ENCODE measurements at regions not wholly inside any gene's neighbourhood (a gene's known extent, or its start where the extent isn't known, plus 50 kb on each side); places are given as distances from the start of the nearest gene placed in this dataset.

DNA sequence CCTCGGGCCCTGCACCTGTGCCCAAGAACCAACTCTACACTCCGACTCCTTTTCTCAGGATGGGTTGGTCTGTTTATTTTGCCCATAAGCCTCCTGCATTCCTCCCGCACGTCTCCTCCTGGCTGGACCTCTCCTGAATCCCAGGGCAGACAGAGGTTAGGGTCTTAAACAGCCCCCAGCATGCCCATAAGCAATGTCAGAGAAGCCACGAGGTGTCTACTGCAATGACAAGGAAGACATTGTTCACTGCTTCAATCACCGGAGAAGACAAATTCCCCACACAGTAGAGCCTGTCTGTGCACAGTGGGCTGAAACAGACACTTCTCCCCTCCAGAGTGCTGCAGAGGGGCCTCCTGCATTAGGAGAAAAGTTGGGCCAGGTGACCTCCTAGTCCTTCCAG lies 230.6 kb upstream of the RPL38 start:
- DNase-seq (ENCODE audit: extremely low read depth, low read depth): no peak
- TF ChIP-seq, protein P1, sequence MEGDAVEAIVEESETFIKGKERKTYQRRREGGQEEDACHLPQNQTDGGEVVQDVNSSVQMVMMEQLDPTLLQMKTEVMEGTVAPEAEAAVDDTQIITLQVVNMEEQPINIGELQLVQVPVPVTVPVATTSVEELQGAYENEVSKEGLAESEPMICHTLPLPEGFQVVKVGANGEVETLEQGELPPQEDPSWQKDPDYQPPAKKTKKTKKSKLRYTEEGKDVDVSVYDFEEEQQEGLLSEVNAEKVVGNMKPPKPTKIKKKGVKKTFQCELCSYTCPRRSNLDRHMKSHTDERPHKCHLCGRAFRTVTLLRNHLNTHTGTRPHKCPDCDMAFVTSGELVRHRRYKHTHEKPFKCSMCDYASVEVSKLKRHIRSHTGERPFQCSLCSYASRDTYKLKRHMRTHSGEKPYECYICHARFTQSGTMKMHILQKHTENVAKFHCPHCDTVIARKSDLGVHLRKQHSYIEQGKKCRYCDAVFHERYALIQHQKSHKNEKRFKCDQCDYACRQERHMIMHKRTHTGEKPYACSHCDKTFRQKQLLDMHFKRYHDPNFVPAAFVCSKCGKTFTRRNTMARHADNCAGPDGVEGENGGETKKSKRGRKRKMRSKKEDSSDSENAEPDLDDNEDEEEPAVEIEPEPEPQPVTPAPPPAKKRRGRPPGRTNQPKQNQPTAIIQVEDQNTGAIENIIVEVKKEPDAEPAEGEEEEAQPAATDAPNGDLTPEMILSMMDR (IDR thresholded peaks at IDR 0.05; ENCODE audit: low read depth, low read length, missing control alignments): no peak
- no peak overlapping the region for H3K4me3 ChIP-seq (replicated peaks; ENCODE audit: low read depth, low read length)

DNA sequence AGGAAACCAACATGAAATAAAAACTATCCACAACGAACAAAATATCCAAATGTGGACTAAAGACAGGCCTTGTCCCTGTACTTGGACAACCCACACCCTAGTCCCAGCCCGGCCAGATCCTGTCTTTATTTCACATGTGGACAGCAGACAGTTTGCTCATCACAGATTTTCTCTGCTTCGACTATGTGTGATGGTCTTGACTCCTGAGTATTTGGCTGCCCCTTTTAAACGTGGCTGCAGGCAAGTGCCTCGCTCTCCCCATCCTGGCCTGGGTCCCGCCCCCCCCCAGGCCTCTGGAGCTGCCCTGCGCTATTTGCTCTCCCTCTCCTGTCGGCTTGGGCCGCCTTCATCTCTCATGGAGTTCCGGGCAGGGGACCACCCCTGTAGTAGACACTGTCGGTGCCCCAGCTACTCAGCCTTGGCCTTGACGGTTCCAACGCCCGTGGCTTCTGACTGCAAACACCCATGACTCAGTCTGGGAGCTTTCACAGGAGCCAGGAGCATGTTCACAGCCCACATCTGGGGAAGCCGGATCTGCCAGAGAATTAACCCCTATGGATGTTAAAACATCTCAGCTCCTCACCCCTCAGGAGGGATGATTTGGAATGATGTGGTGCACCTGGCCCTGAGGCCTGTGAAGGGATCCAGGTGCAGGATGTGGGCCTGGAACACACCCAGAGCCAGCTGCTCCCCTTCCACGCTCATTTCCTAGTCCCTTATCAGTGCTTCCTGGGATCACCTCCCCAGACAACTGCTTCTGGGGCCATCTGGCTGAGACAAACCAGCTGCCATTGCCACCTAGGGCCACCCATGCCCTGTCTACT lies 229.7 kb upstream of the RPL38 start:
- no peak overlapping the region for H3K4me3 ChIP-seq (replicated peaks; ENCODE audit: low read depth, low read length)
- TF ChIP-seq, protein P1 (IDR thresholded peaks at IDR 0.05; ENCODE audit: low read depth, low read length, missing control alignments): no peak
- DNase-seq (ENCODE audit: extremely low read depth, low read depth): no peak

DNA sequence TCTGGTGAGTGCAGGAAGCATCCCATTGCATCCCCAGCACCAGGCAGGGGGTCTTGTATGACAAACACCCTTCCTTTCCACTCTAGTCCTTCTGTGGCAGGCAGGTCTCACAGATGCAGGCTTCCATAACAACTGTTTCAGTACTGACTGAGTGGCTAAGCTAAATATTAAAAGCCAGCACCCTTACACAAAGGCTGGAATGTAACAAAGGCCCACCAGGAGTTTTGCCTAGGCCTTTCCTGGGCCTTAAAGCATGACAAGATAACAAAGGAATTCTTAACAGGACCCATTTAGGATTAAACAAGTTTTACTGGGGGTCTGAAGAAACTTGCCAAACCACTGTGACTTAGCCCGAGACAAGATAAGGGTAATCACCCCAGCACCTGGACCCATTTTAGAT lies 228.9 kb upstream of the RPL38 start:
- H3K4me3 ChIP-seq (replicated peaks; ENCODE audit: low read depth, low read length): no peak overlapping the region
- no peak for DNase-seq (ENCODE audit: extremely low read depth, low read depth)
- TF ChIP-seq, protein P1 (IDR thresholded peaks at IDR 0.05; ENCODE audit: low read depth, low read length, missing control alignments): no peak

DNA sequence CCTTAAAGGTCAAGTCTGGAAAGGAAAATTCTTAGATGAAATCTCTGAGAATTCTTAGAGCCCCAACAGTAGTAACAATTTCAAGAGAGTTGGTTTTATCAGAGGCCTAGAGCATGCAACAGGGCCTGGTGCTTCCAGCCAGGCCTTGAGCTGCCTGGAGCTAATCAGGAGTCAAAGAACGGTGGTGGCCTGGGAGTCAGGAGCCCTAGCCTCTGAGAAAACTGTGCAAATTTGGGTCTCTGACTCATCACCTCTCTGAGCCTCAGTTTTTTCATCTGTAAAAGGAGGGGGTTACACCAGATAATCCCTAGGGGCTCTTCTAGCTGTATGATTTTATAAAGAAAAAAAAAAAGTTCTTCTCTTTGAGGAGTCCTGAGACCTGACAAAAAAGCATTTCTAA lies 227.3 kb upstream of the RPL38 start:
- TF ChIP-seq, protein P1 (IDR thresholded peaks at IDR 0.05; ENCODE audit: low read depth, low read length, missing control alignments): no peak
- DNase-seq (ENCODE audit: extremely low read depth, low read depth): no peak
- no peak overlapping the region for H3K4me3 ChIP-seq (replicated peaks; ENCODE audit: low read depth, low read length)

DNA sequence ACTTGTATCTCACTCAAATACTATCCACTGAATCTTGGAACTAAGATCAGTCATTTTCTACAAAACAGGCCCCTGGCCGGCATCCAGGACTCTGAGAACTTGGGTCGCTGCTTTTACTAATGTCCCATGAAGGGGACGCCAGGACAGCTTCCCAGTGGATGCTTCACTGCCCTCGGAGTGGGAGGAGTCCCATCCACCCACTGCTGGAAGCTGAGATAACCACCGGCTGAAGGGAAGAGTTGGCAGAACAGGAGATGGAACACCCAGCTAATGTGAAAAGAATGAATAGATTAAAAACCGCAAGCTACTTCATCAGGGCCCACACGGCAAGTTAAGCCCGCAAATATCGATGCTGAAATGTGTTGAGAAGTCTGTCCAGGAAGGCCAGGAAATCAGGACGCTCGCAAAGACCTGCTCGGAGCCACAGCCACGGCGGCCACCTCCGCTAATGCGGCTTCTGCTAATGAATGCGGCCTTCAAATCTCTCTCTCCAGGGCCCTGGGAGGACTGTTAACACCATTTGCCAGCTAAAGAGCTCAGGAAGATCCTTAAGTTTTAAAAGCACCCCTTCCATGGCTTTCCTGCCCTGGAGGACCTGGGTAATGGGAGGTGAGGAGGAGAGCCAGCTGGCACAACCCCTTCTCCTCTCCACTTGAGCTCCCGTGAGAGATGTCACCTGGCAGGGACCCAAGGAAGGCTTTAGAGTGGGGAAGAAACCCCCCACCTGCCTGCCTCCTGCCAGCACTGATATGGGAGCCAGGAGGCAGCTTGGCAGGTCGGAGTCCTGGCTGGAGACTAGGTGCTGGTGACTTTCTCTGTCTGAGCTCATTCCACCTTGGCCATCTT lies 226.6 kb upstream of the RPL38 start:
- H3K4me3 ChIP-seq (replicated peaks; ENCODE audit: low read depth, low read length): no peak overlapping the region
- DNase-seq (ENCODE audit: extremely low read depth, low read depth): no peak
- TF ChIP-seq, protein P1 (IDR thresholded peaks at IDR 0.05; ENCODE audit: low read depth, low read length, missing control alignments): no peak

DNA sequence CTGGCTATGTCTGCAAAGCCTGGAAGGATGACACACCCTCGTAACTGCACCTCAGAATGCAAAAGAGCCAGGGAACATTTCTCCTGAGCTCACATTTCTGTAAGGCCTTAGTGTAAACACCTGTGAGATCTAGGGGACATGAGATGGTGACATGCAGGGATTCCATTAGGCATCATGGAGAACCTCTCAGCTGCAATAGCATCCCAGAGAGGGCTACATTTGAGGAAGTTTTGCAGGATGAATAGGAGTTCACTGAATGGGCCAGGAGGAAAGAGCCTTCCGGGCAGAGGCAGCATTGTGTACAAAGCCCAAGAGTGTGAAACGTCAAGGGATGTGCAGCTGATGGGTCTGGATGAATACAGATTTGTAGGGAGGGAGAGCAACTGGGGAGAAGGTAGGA lies 223.0 kb upstream of the RPL38 start:
- TF ChIP-seq, protein P1 (IDR thresholded peaks at IDR 0.05; ENCODE audit: low read depth, low read length, missing control alignments): no peak

More for the DNA sequence above, 223.0 kb upstream of the RPL38 start:
- no peak for DNase-seq (ENCODE audit: extremely low read depth, low read depth)
- H3K4me3 ChIP-seq (replicated peaks; ENCODE audit: low read depth, low read length): no peak overlapping the region
